Right ventricle myocardium superior (tissue), 1 donor: ENCODE measurements at regions not wholly inside any gene's neighbourhood (a gene's known extent, or its start where the extent isn't known, plus 50 kb on each side); places are given as distances from the start of the nearest gene placed in this dataset.

Source experiments
- ATAC-seq: fragments of 200-7000 bp; cut with Tn5 transposase; one replicate; pipeline ENCODE4 v1.9.1; 2020; ENCODE audit warnings: mild to moderate bottlenecking; ENCODE audit not compliant: poor library complexity
- DNase-seq: peaks from one replicate; pipeline ENCODE4 v3.0.0-alpha.2; 2020
- intact Hi-C: fragments of 100-400 bp; cut with DNase I; formaldehyde crosslinking; loops from one replicate; pipeline ENCODE4 v1.11.2; 2022
- donor health status: DM: no; HTN: yes; CAD: no; lungs with severe emphysema.

GRCh38 chr10:130952086-130952485 is 359.4 kb downstream of the TCERG1L start:
- intact Hi-C loops = no loop called here
- no peak for DNase-seq
- ATAC-seq = no peak

GRCh38 chr10:130954326-130954905 is 357.1 kb downstream of the TCERG1L start:
- no peak for DNase-seq
- intact Hi-C loops = no loop called here
- no peak for ATAC-seq

GRCh38 chr10:130956251-130956650 is 355.3 kb downstream of the TCERG1L start:
- DNase-seq (no peak), ATAC-seq (no peak)
- intact Hi-C loops = no loop called here

GRCh38 chr10:130957423-130957822 is 354.1 kb downstream of the TCERG1L start:
- DNase-seq (no peak), ATAC-seq (no peak)

GRCh38 chr10:130958003-130958402 is 353.5 kb downstream of the TCERG1L start:
- intact Hi-C loops = no loop called here
- DNase-seq = no peak
- no peak for ATAC-seq

More at GRCh38 chr10:130957423-130957822, 354.1 kb downstream of the TCERG1L start:
- intact Hi-C loops = no loop called here

- intact Hi-C loops = no loop called here
Observed at GRCh38 chr10:130958981-130959751, 352.4 kb downstream of the TCERG1L start.

GRCh38 chr10:130959752-130960195 is 351.7 kb downstream of the TCERG1L start:
- ATAC-seq = no peak
- intact Hi-C loops = no loop called here
- no peak for DNase-seq

More at GRCh38 chr10:130958981-130959751, 352.4 kb downstream of the TCERG1L start:
- ATAC-seq (no peak), DNase-seq (no peak)

- intact Hi-C loops = no loop called here
Observed at GRCh38 chr10:130960531-130960930, 351.0 kb downstream of the TCERG1L start.

GRCh38 chr10:130961506-130962239 is 349.8 kb downstream of the TCERG1L start:
- ATAC-seq = no peak
- intact Hi-C loops = no loop called here
- no peak for DNase-seq

More at GRCh38 chr10:130960531-130960930, 351.0 kb downstream of the TCERG1L start:
- DNase-seq (no peak), ATAC-seq (no peak)

GRCh38 chr10:130962240-130963051 is 349.1 kb downstream of the TCERG1L start:
- ATAC-seq (no peak), DNase-seq (no peak)
- intact Hi-C loops = no loop called here

GRCh38 chr10:130963052-130963393 is 348.5 kb downstream of the TCERG1L start:
- intact Hi-C loops = no loop called here
- no peak for ATAC-seq
- DNase-seq = no peak

GRCh38 chr10:130963786-130964522 is 347.6 kb downstream of the TCERG1L start:
- DNase-seq (no peak), ATAC-seq (no peak)
- intact Hi-C loops = no loop called here

- intact Hi-C loops = no loop called here
Observed at GRCh38 chr10:130964771-130965170, 346.8 kb downstream of the TCERG1L start.

GRCh38 chr10:130967161-130967560 is 344.4 kb downstream of the TCERG1L start:
- intact Hi-C loops = no loop called here
- DNase-seq (no peak), ATAC-seq (no peak)

More at GRCh38 chr10:130964771-130965170, 346.8 kb downstream of the TCERG1L start:
- ATAC-seq (no peak), DNase-seq (no peak)

GRCh38 chr10:130967784-130968183 is 343.7 kb downstream of the TCERG1L start:
- DNase-seq (no peak), ATAC-seq (no peak)
- intact Hi-C loops = no loop called here

- ATAC-seq (no peak), DNase-seq (no peak)
- intact Hi-C loops = no loop called here
Observed at GRCh38 chr10:130968511-130968910, 343.0 kb downstream of the TCERG1L start.

GRCh38 chr10:130968964-130969363 is 342.6 kb downstream of the TCERG1L start:
- intact Hi-C loops = no loop called here
- DNase-seq (no peak), ATAC-seq (no peak)

- ATAC-seq = no peak
Observed at GRCh38 chr10:130969700-130970099, 341.8 kb downstream of the TCERG1L start.

More at GRCh38 chr10:130969700-130970099, 341.8 kb downstream of the TCERG1L start:
- DNase-seq = no peak
- intact Hi-C loops = no loop called here
